DND-41 (cell line): ENCODE measurements at regions not wholly inside any gene's neighbourhood (a gene's known extent, or its start where the extent isn't known, plus 50 kb on each side); places are given as distances from the start of the nearest gene placed in this dataset.

Experiments
- EZH2 ChIP-seq: IDR thresholded peaks from 3 replicates; pipeline ENCODE4 v1.6.1; 2012; ENCODE audit warnings: borderline replicate concordance, low read depth, mild to moderate bottlenecking, moderate library complexity, low read length, inconsistent platforms; ENCODE audit not compliant: severe bottlenecking
- TF ChIP-seq, protein P1 (sequence below): IDR thresholded peaks from 2 replicates; pipeline ENCODE4 v1.5.1; 2012; ENCODE audit warnings: borderline replicate concordance, low read length, moderate library complexity, mild to moderate bottlenecking; ENCODE audit not compliant: poor library complexity, severe bottlenecking; ENCODE audit errors: extremely low read depth

DNA sequence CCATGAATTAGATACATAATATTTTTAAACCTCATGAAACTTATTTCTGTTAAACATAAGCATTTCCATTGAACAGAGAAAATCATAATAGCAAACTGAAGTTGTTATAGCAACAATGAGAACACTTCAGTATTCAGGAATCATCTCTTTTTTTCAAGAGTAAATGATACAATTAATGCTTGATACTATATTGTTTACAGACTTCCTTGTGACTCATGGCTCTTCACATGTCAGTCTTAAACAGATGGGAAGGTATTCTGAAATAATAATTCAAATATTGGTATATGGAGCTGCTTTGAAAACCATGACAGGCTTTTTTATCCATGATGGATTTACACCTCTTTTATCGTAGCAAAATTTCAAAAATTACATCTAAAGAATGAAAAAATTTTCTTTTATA lies 226.5 kb upstream of the RBMS1 start:
- TF ChIP-seq, protein P1, sequence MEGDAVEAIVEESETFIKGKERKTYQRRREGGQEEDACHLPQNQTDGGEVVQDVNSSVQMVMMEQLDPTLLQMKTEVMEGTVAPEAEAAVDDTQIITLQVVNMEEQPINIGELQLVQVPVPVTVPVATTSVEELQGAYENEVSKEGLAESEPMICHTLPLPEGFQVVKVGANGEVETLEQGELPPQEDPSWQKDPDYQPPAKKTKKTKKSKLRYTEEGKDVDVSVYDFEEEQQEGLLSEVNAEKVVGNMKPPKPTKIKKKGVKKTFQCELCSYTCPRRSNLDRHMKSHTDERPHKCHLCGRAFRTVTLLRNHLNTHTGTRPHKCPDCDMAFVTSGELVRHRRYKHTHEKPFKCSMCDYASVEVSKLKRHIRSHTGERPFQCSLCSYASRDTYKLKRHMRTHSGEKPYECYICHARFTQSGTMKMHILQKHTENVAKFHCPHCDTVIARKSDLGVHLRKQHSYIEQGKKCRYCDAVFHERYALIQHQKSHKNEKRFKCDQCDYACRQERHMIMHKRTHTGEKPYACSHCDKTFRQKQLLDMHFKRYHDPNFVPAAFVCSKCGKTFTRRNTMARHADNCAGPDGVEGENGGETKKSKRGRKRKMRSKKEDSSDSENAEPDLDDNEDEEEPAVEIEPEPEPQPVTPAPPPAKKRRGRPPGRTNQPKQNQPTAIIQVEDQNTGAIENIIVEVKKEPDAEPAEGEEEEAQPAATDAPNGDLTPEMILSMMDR = no peak
- TF ChIP-seq EZH2 = no peak
